HepG2 (cell line): ENCODE measurements at regions not wholly inside any gene's neighbourhood (a gene's known extent, or its start where the extent isn't known, plus 50 kb on each side); places are given as distances from the start of the nearest gene placed in this dataset.

Source experiments
- ATAC-seq: fragments of 200-7000 bp; cut with Tn5 transposase; 3 replicates; pipeline ENCODE4 v1.9.1; 2020; ENCODE audit warnings: mild to moderate bottlenecking, moderate library complexity
- BruUV-seq: library from RNA; stranded (reverse); fragments of 400-500 nt; replicated peaks from 2 replicates; lab custom pipeline; 2021; lab: Mats Ljungman, UMichigan
- CTCF ChIA-PET: fragments of 300-600 bp; formaldehyde crosslinking; extraction: SDS; loops from one replicate; lab custom pipeline; 2021; ENCODE audit warnings: low total read pairs, inconsistent platforms, low intra/inter-chr PET ratio; lab: Yijun Ruan, JAX
- POLR2A ChIA-PET: fragments of 350-600 bp; sonication (Branson Sonifier 250); formaldehyde crosslinking; loops from one replicate; lab custom pipeline; 2020; ENCODE audit warnings: antibody characterized with exemption, inconsistent platforms; lab: Yijun Ruan, JAX
- DNase-seq: peaks from one replicate; pipeline ENCODE4 v3.0.0-alpha.2; 2015; ENCODE audit warnings: low spot score
- FAIRE-seq: peaks from 3 replicates; lab custom pipeline; 2011; peaks lifted over from hg19 to GRCh38; lab: Jason Lieb, UNC
- H2AFZ ChIP-seq: one replicate; pipeline ENCODE4 v1.6.1; 2011; ENCODE audit warnings: low read length, inconsistent platforms
- H3K27ac ChIP-seq: fragments of 300-600 bp; 3 replicates; pipeline ENCODE4 v1.8.0; 2011; ENCODE audit warnings: mixed run types, mild to moderate bottlenecking, mixed read lengths, low read length, inconsistent platforms; ENCODE audit not compliant: insufficient read depth; ENCODE audit errors: extremely low read length
- H3K27me3 ChIP-seq, 2 experiments: fragments of 200-600 bp in 1 of 2; 2 replicates in 1 of 2; 3 replicates in 1 of 2; pipeline versions ENCODE4 v1.6.0 to v1.8.0; 2011; ENCODE audit warnings: low read length in 2 of 2, mild to moderate bottlenecking in 2 of 2, moderate library complexity in 2 of 2, inconsistent platforms in 1 of 2; ENCODE audit not compliant: insufficient read depth in 2 of 2, control insufficient read depth in 1 of 2
- H3K36me3 ChIP-seq, 2 experiments: fragments of 200-600 bp in 1 of 2; replicated peaks in 1 of 2; 2 replicates in 1 of 2; 3 replicates in 1 of 2; pipeline versions ENCODE4 v1.5.1 to v1.8.0; 2011; ENCODE audit warnings: low read length in 2 of 2, inconsistent platforms in 1 of 2; ENCODE audit not compliant: insufficient read depth in 2 of 2, control insufficient read depth in 1 of 2
- H3K4me1 ChIP-seq: 2 replicates; pipeline ENCODE4 v1.5.1; 2012; ENCODE audit warnings: low read length, inconsistent platforms; ENCODE audit not compliant: insufficient read depth
- H3K4me2 ChIP-seq: 2 replicates; pipeline ENCODE4 v1.6.0; 2011; ENCODE audit warnings: low read depth, low read length, inconsistent platforms
- H3K4me3 ChIP-seq, 3 experiments: fragments of 200-600 bp in 1 of 3; sonication (generic), shearing (Covaris generic) in 1 of 3; replicated peaks in 1 of 3; 2 replicates each; pipeline ENCODE4 v1.5.1; 2011 to 2016; ENCODE audit warnings: low read length in 3 of 3, inconsistent platforms in 2 of 3, low read depth in 2 of 3, mild to moderate bottlenecking in 2 of 3, control low read depth in 1 of 3, mixed read lengths in 1 of 3; ENCODE audit not compliant: insufficient read depth in 1 of 3
- H3K79me2 ChIP-seq: one replicate; pipeline ENCODE4 v1.6.1; 2011; ENCODE audit warnings: low read length, inconsistent platforms; ENCODE audit not compliant: insufficient read depth
- H3K9ac ChIP-seq: 2 replicates; pipeline ENCODE4 v1.6.0; 2011; ENCODE audit warnings: mild to moderate bottlenecking, low read depth, low read length, inconsistent platforms; ENCODE audit not compliant: insufficient read depth
- H3K9me3 ChIP-seq: 2 replicates; pipeline ENCODE4 v1.5.1; 2012; ENCODE audit warnings: mild to moderate bottlenecking, low read length
- H4K20me1 ChIP-seq: 2 replicates; pipeline ENCODE4 v1.6.0; 2011; ENCODE audit warnings: inconsistent platforms, mild to moderate bottlenecking, low read length, moderate library complexity; ENCODE audit not compliant: insufficient read depth
- BHLHE40 ChIP-seq: IDR thresholded peaks from 2 replicates; pipeline ENCODE4 v1.6.1; 2011; ENCODE audit warnings: low read length, improper control_type of control experiment
- CAMTA2 ChIP-seq: sonication (generic); formaldehyde crosslinking; IDR thresholded peaks from 2 replicates; pipeline ENCODE4 v1.4.0; 2020; ENCODE audit warnings: mild to moderate bottlenecking, missing genetic modification reagents, borderline replicate concordance
- FUBP1 ChIP-seq: sonication (generic); formaldehyde crosslinking; IDR thresholded peaks from 2 replicates; pipeline ENCODE4 v1.5.1; 2020; ENCODE audit warnings: missing genetic modification reagents, mild to moderate bottlenecking, borderline replicate concordance
- HIC2 ChIP-seq: sonication (generic); formaldehyde crosslinking; IDR thresholded peaks from 2 replicates; pipeline ENCODE4 v1.9.0; 2022; ENCODE audit warnings: low read depth, missing genetic modification reagents
- IKZF5 ChIP-seq: IDR thresholded peaks from 2 replicates; pipeline ENCODE4 v1.6.1; 2018; ENCODE audit warnings: missing genetic modification reagents, mild to moderate bottlenecking, missing compliant biosample characterization
- RORA ChIP-seq: sonication (generic); formaldehyde crosslinking; IDR thresholded peaks from 2 replicates; pipeline ENCODE4 v1.5.0; 2020; ENCODE audit warnings: mild to moderate bottlenecking, missing genetic modification reagents, moderate library complexity
- SOX5 ChIP-seq: IDR thresholded peaks from 2 replicates; pipeline ENCODE4 v1.6.1; 2016; ENCODE audit warnings: borderline replicate concordance
- YEATS2 ChIP-seq: sonication (generic); formaldehyde crosslinking; IDR thresholded peaks from 2 replicates; pipeline ENCODE4 v1.4.0; 2020; ENCODE audit warnings: missing genetic modification reagents, borderline replicate concordance
- ZBTB46 ChIP-seq: sonication (generic); formaldehyde crosslinking; IDR thresholded peaks from 2 replicates; pipeline ENCODE4 v1.4.0; 2020; ENCODE audit warnings: mild to moderate bottlenecking, missing genetic modification reagents, borderline replicate concordance
- ZNF530 ChIP-seq: sonication (generic); formaldehyde crosslinking; IDR thresholded peaks from 2 replicates; pipeline ENCODE4 v1.5.0; 2020; ENCODE audit warnings: low read depth, mild to moderate bottlenecking, missing genetic modification reagents
- ZNF549 ChIP-seq: sonication (generic); formaldehyde crosslinking; IDR thresholded peaks from 2 replicates; pipeline ENCODE4 v1.5.0; 2020; ENCODE audit warnings: missing genetic modification reagents
- ZNF646 ChIP-seq: sonication (generic); formaldehyde crosslinking; IDR thresholded peaks from 2 replicates; pipeline ENCODE4 v1.9.0; 2021; ENCODE audit warnings: mild to moderate bottlenecking, missing genetic modification reagents
- WGBS: methylation state at CpG from one replicate; pipeline ENCODE4 v1.1.6; 2017; ENCODE audit warnings: low lambda C conversion rate; 5-methylcytosine and 5-hydroxymethylcytosine counted together
- in situ Hi-C: cut with HindIII; loops from 2 replicates; pipeline ENCODE4 v1.10.0; 2017; ENCODE audit warnings: low pct_unique_long_range_greater_than_20kb; ENCODE audit not compliant: extremely low pct_ligation_motif_present
- intact Hi-C: fragments of 100-400 bp; cut with micrococcal nuclease; formaldehyde crosslinking; loops from one replicate; pipeline ENCODE4 v1.10.0; 2022; ENCODE audit not compliant: unreplicated experiment

- ATAC-seq (no peak), FAIRE-seq (no peak), DNase-seq (no peak)
- H3K36me3 ChIP-seq: no peaks in the 10 kb centered on the region
- no peak overlapping the region for H3K27ac ChIP-seq
- no peaks in the 10 kb centered on the region for H4K20me1 ChIP-seq
- no TSS peak for BruUV-seq
- CTCF ChIA-PET: no interaction called here
- no peaks in the 10 kb centered on the region for H3K4me1 ChIP-seq
- 15% methylated on average over 1 of the region's 1 CpG for WGBS
- H3K9ac ChIP-seq: no peak overlapping the region
- H3K79me2 ChIP-seq: no peaks in the 10 kb centered on the region
- no peaks in the 10 kb centered on the region for H3K27me3 ChIP-seq
- no peak overlapping the region for H2AFZ ChIP-seq
- POLR2A ChIA-PET: no interaction called here
- intact Hi-C loops: no loop called here
- no peak overlapping the region for H3K4me2 ChIP-seq
- peaks cover 19% of the 10 kb centered on the region; the same call in 1 of the 2 replicates for H3K9me3 ChIP-seq
- in situ Hi-C loops: no loop called here
- H3K4me3 ChIP-seq: no peak overlapping the region
- TF ChIP-seq SOX5 (CRISPR knock-in tag) (no peak), HIC2 (CRISPR knock-in tag) (no peak), ZBTB46 (CRISPR knock-in tag) (no peak), IKZF5 (CRISPR knock-in tag) (no peak), YEATS2 (CRISPR knock-in tag) (no peak), FUBP1 (no peak), RORA (CRISPR knock-in tag) (no peak), CAMTA2 (CRISPR knock-in tag) (no peak), BHLHE40 (no peak), ZNF530 (CRISPR knock-in tag) (no peak), ZNF646 (no peak), ZNF549 (CRISPR knock-in tag) (no peak)
Observed at GRCh38 chr2:183505911-183506310, 381.7 kb downstream of the NUP35 start.
